Esophagus squamous epithelium (tissue), 5 donors: ENCODE measurements at regions not wholly inside any gene's neighbourhood (a gene's known extent, or its start where the extent isn't known, plus 50 kb on each side); places are given as distances from the start of the nearest gene placed in this dataset.
"Not testable (repeated sequence)": the region's sequence is repeated elsewhere in the genome, so short reads cannot be mapped to it uniquely, and the experiment has no call there.

ENCODE experiments used
- DNase-seq: peaks from one replicate; lab custom pipeline; 2025; lab: John Stamatoyannopoulos, UW
- H3K27ac ChIP-seq, 4 donors: fragments of 200-600 bp; sonication (generic); one replicate each; pipeline ENCODE4 v1.5.1; 2016 to 2019; ENCODE audit warnings: mild to moderate bottlenecking in 1 of 4
- H3K27me3 ChIP-seq, 4 donors: fragments of 200-600 bp; sonication (generic); 1 replicate in 3 of 4; 2 replicates in 1 of 4; pipeline versions ENCODE4 v1.5.1 to v1.6.0; 2017 to 2021; ENCODE audit warnings: antibody characterized with exemption in 1 of 4
- H3K36me3 ChIP-seq, 3 donors: fragments of 200-600 bp; sonication (generic); one replicate each; pipeline ENCODE4 v1.5.1; 2016 to 2019
- H3K4me1 ChIP-seq, 3 donors: fragments of 200-600 bp; sonication (generic); one replicate each; pipeline ENCODE4 v1.5.1; 2017 to 2019
- H3K4me3 ChIP-seq, 4 donors: fragments of 200-600 bp; sonication (generic); 1 replicate in 3 of 4; 2 replicates in 1 of 4; pipeline ENCODE4 v1.5.1; 2016 to 2019; ENCODE audit warnings: mild to moderate bottlenecking in 2 of 4, moderate library complexity in 1 of 4
- H3K9me3 ChIP-seq, 3 donors: fragments of 200-600 bp; sonication (generic); one replicate each; pipeline ENCODE4 v1.5.1; 2016 to 2019
- POLR2A ChIP-seq, 4 donors: fragments of 450-650 bp; IDR thresholded peaks; one replicate each; pipeline ENCODE4 v1.6.1; 2017; ENCODE audit warnings: antibody characterized with exemption in 4 of 4, mild to moderate bottlenecking in 4 of 4, moderate library complexity in 3 of 4
- WGBS, 2 donors: methylation state at CpG; one replicate each; pipeline ENCODE4 v1.1.5; 2018; 5-methylcytosine and 5-hydroxymethylcytosine counted together
- intact Hi-C: fragments of 100-400 bp; cut with DNase I; formaldehyde crosslinking; loops from one replicate; pipeline ENCODE4 v1.15.0; 2022
- TF ChIP-seq, protein P1 (sequence below), 6 experiments: fragments of 450-650 bp in 4 of 6; fragments of 200-600 bp in 2 of 6; sonication (generic) in 2 of 6; IDR thresholded peaks; one replicate each; pipeline ENCODE4 v1.5.1; 2016 to 2019; ENCODE audit warnings: antibody characterized with exemption in 6 of 6, mild to moderate bottlenecking in 4 of 6, moderate library complexity in 4 of 6
- donor health status: DM: yes; HTN: yes; CAD: no.

DNA sequence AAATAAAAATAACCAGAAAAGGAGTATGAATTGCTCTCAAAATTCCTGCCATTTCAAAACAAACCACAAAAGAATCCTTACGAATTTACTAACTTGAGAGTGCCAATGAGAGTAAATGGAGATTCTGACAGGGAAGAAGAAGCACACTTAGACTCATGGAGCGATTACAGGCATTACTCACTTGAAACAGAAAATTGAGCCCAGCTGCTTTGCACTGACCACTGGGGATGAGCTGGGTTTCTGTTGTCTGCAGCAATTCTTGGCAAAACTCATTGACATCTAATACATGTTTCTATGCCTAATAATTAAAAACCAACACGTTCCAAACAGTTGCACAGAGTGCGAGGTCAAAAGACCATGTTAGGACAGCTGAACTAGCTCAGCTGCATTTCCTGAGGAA is 731.6 kb downstream of the DNAH5 start:
- Histone ChIP-seq H3K9me3 (no peaks in the 10 kb centered on the region), H3K36me3 (no peaks in the 10 kb centered on the region), H3K4me1 (no peaks in the 10 kb centered on the region), H3K27me3 (no peaks in the 10 kb centered on the region), H3K27ac (no peak overlapping the region), H3K4me3 (no peak overlapping the region)
- TF ChIP-seq POLR2A (IDR thresholded peaks at IDR 0.05): no peak
- TF ChIP-seq, protein P1, sequence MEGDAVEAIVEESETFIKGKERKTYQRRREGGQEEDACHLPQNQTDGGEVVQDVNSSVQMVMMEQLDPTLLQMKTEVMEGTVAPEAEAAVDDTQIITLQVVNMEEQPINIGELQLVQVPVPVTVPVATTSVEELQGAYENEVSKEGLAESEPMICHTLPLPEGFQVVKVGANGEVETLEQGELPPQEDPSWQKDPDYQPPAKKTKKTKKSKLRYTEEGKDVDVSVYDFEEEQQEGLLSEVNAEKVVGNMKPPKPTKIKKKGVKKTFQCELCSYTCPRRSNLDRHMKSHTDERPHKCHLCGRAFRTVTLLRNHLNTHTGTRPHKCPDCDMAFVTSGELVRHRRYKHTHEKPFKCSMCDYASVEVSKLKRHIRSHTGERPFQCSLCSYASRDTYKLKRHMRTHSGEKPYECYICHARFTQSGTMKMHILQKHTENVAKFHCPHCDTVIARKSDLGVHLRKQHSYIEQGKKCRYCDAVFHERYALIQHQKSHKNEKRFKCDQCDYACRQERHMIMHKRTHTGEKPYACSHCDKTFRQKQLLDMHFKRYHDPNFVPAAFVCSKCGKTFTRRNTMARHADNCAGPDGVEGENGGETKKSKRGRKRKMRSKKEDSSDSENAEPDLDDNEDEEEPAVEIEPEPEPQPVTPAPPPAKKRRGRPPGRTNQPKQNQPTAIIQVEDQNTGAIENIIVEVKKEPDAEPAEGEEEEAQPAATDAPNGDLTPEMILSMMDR (IDR thresholded peaks at IDR 0.05): no peak
- intact Hi-C loops: no loop called here
- 65 to 69% methylated on average over 4 of the region's 4 CpGs for WGBS, 2 donors
- DNase-seq: no peak

DNA sequence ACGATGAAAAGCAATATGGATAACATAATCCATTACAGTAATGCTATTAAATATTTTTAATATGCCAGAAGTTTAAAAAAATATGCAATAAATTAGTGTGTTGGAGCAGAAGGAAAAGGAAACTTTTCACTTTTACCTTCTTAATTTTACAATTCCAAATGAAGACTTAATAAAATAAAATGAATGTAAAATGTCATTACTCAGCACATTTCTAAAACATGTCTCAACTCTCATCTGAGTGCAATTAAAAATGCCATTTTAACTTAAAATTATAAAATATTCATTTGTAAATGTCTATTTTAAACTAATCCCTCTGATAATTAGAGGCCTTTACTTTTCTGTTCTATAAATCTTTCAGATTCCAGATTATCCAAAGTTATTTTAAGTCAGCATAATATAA is 733.4 kb downstream of the DNAH5 start:
- H3K4me1 ChIP-seq: no peaks in the 10 kb centered on the region

DNA sequence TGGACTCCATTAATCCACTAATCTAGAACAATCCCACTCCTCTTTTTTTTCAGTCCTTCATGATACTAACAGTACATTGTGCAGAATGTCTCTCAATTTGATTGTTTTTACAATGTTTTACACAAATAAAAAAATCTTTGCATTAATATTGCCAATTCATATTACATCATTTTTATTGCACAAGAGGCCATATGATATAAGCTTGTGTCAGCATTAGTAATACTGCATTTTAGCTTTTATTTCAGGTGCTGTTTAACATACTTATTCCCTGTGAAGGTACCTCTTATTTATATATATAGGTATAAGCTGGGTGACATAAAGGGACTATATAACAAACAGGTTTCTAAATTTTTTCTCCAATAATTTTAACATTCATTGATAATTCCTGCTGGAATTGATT is 737.4 kb downstream of the DNAH5 start:
- no peak overlapping the region for H3K27ac ChIP-seq
- no peak for TF ChIP-seq POLR2A (IDR thresholded peaks at IDR 0.05)
- TF ChIP-seq, protein P1 (IDR thresholded peaks at IDR 0.05): no peak
- no peaks in the 10 kb centered on the region for H3K4me1 ChIP-seq
- intact Hi-C loops: no loop called here
- no peaks in the 10 kb centered on the region for H3K36me3 ChIP-seq
- peaks cover 0 to 7% (median 0%) of the 10 kb centered on the region in 3 donors for H3K9me3 ChIP-seq
- no peak for DNase-seq
- H3K27me3 ChIP-seq: no peaks in the 10 kb centered on the region
- no peak overlapping the region for H3K4me3 ChIP-seq

More for the DNA sequence above, 733.4 kb downstream of the DNAH5 start:
- intact Hi-C loops: no loop called here
- TF ChIP-seq, protein P1 (IDR thresholded peaks at IDR 0.05): no peak
- no peak for TF ChIP-seq POLR2A (IDR thresholded peaks at IDR 0.05)
- no peak for DNase-seq
- H3K36me3 ChIP-seq: no peaks in the 10 kb centered on the region
- H3K4me3 ChIP-seq: no peak overlapping the region
- no peaks in the 10 kb centered on the region for H3K27me3 ChIP-seq
- no peak overlapping the region for H3K27ac ChIP-seq
- H3K9me3 ChIP-seq: no peaks in the 10 kb centered on the region
- 93 to 94% methylated on average over 1 of the region's 1 CpG for WGBS, 2 donors

DNA sequence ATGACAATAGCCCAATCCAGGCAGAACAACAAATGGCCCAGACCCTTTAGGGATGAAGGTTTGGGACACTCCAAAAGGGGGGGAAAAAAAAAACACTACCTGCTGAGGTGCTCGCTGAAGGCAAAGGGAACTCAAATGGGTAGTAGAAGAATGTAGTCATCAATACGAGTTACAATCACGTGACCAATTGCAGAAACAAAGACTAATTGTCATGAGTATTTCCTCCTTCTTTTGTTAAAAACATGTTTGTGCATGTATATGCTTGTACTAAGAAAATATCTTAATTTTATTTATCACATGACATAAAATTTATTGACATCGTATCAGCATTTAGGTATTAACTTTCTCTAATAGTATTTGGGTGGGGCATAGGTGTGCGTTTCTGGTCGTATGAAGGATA is 743.5 kb downstream of the DNAH5 start:
- no peak for DNase-seq
- TF ChIP-seq, protein P1 (IDR thresholded peaks at IDR 0.05): no peak
- TF ChIP-seq POLR2A (IDR thresholded peaks at IDR 0.05): no peak
- Histone ChIP-seq H3K36me3 (no peaks in the 10 kb centered on the region), H3K9me3 (peaks cover 0 to 7% (median 0%) of the 10 kb centered on the region in 3 donors), H3K27me3 (no peaks in the 10 kb centered on the region), H3K27ac (no peak overlapping the region), H3K4me1 (no peaks in the 10 kb centered on the region), H3K4me3 (no peak overlapping the region)
- intact Hi-C loops: no loop called here
- WGBS, 2 donors: 65 to 77% methylated on average over 6 of the region's 6 CpGs

DNA sequence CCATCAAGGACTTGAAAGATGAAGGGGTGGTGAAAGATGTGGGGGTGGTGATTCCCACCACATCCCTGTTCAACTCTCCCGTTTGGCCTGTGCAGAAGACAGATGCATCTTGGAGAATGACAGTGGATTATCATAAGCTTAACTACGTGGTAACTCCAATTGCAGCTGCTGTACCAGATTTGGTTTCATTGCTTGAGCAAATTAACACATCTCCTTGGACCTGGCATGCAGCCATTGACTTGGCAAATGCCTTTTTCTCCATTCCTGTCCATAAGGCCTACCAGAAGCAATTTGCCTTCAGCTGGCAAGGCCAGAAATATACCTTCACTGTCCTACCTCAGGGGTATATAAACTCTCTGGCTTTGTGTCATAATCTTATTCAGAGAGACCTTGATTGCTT is 746.3 kb downstream of the DNAH5 start:
- 37 to 56% methylated on average over 2 of the region's 2 CpGs for WGBS, 2 donors
- H3K9me3 ChIP-seq, H3K36me3 ChIP-seq, H3K27ac ChIP-seq, DNase-seq, H3K27me3 ChIP-seq, H3K4me3 ChIP-seq, H3K4me1 ChIP-seq, intact Hi-C loops: not testable (repeated sequence)

DNA sequence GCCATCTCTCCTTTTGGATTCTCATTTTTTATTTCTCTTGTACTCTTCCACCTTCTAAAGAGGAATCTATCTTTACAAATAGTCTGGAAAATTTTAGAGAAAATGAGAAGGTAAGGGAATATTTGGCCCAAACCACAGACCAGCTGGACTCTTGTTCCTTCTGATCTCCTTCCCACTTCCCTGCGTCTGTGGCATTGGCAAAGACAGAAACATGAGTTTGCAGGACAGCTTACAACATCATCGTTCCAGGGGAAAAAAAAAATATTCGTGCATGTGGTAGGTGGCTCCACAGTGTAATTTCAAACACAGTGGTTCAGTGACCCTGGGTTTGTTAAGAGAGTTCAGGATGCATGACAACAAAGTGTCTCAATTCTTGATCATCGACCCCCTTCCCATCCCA is 755.0 kb downstream of the DNAH5 start:
- TF ChIP-seq, protein P1 (IDR thresholded peaks at IDR 0.05): no peak
- WGBS, 2 donors: 59 to 71% methylated on average over 4 of the region's 4 CpGs
- Histone ChIP-seq H3K27me3 (no peaks in the 10 kb centered on the region), H3K4me1 (no peaks in the 10 kb centered on the region), H3K36me3 (no peaks in the 10 kb centered on the region), H3K4me3 (no peak overlapping the region), H3K27ac (no peak overlapping the region), H3K9me3 (no peaks in the 10 kb centered on the region)
- no peak for DNase-seq
- intact Hi-C loops: no loop called here
